ENCODE measurements at regions not wholly inside any gene's neighbourhood (a gene's known extent, or its start where the extent isn't known, plus 50 kb on each side); places are given as distances from the start of the nearest gene placed in this dataset.

- TF ChIP-seq CTCF (IDR thresholded peaks at IDR 0.05) (no peak), POLR2A (IDR thresholded peaks at IDR 0.05) (no peak), POLR2AphosphoS5 (IDR thresholded peaks at IDR 0.05) (no peak)
Observed at GRCh38 chr15:61687124-61687523, 373.1 kb downstream of the VPS13C start.
